Panc1 (cell line): ENCODE measurements at regions not wholly inside any gene's neighbourhood (a gene's known extent, or its start where the extent isn't known, plus 50 kb on each side); places are given as distances from the start of the nearest gene placed in this dataset.

ENCODE experiments used
- CTCF ChIP-seq: fragments of 450-650 bp; IDR thresholded peaks from 2 replicates; pipeline ENCODE4 v1.5.1; 2017; ENCODE audit warnings: mild to moderate bottlenecking
- POLR2AphosphoS5 ChIP-seq: IDR thresholded peaks from 2 replicates; pipeline ENCODE4 v1.6.1; 2012; ENCODE audit warnings: mild to moderate bottlenecking, low read depth, low read length, moderate library complexity
- REST ChIP-seq, 2 experiments: IDR thresholded peaks; 2 replicates each; pipeline ENCODE4 v1.6.1; 2011 to 2012; ENCODE audit warnings: low read depth in 2 of 2, control low read depth in 1 of 2, low read length in 1 of 2, mild to moderate bottlenecking in 1 of 2, moderate library complexity in 1 of 2; ENCODE audit not compliant: insufficient read depth in 1 of 2
- SIN3A ChIP-seq: IDR thresholded peaks from 2 replicates; pipeline ENCODE4 v1.6.1; 2012; ENCODE audit warnings: low read depth, mild to moderate bottlenecking, low read length, moderate library complexity, borderline replicate concordance; ENCODE audit not compliant: insufficient read depth
- TCF7L2 ChIP-seq: IDR thresholded peaks from 2 replicates; pipeline ENCODE4 v1.6.1; 2011; ENCODE audit warnings: mild to moderate bottlenecking, low read depth, low read length, inconsistent platforms

- TF ChIP-seq CTCF (no peak), SIN3A (no peak), POLR2AphosphoS5 (no peak), REST (IDR thresholded peaks at IDR 0.05; ENCODE audit: insufficient read depth in 1 of 2, low read depth in 2 of 2, low read length in 1 of 2) (no peak), TCF7L2 (no peak)
Observed at GRCh38 chr12:98409548-98409947, 105.8 kb upstream of the TMPO start.
